GM23338 (cell line): ENCODE measurements at regions not wholly inside any gene's neighbourhood (a gene's known extent, or its start where the extent isn't known, plus 50 kb on each side); places are given as distances from the start of the nearest gene placed in this dataset.

Experiments
- ATAC-seq: fragments of 200-7000 bp; cut with Tn5 transposase; 3 replicates; pipeline ENCODE4 v1.9.1; 2020
- DNase-seq: peaks from one replicate; pipeline ENCODE4 v3.0.0-alpha.2; 2015; ENCODE audit warnings: low spot score
- H2AFZ ChIP-seq: fragments of 200-600 bp; sonication (generic); 2 replicates; pipeline ENCODE4 v1.8.0; 2016; ENCODE audit warnings: antibody characterized with exemption, mild to moderate bottlenecking, moderate library complexity
- H3F3A ChIP-seq: fragments of 200-600 bp; sonication (generic); replicated peaks from 2 replicates; pipeline ENCODE4 v1.8.0; 2017; ENCODE audit warnings: antibody characterized with exemption, mixed run types, low read depth
- H3K27ac ChIP-seq: fragments of 200-600 bp; sonication (generic); 2 replicates; pipeline ENCODE4 v1.6.1; 2016; ENCODE audit warnings: low read depth
- H3K27me3 ChIP-seq: fragments of 200-600 bp; sonication (generic); 2 replicates; pipeline ENCODE4 v1.8.0; 2016; ENCODE audit warnings: mild to moderate bottlenecking, mixed run types, moderate library complexity; ENCODE audit not compliant: insufficient read depth
- H3K36me3 ChIP-seq: fragments of 200-600 bp; sonication (generic); 2 replicates; pipeline ENCODE4 v1.8.0; 2016; ENCODE audit warnings: mild to moderate bottlenecking; ENCODE audit not compliant: insufficient read depth
- H3K4me1 ChIP-seq: fragments of 200-600 bp; sonication (generic); 2 replicates; pipeline ENCODE4 v1.8.0; 2016; ENCODE audit warnings: mild to moderate bottlenecking, moderate library complexity; ENCODE audit not compliant: insufficient read depth
- H3K4me2 ChIP-seq: fragments of 200-600 bp; sonication (generic); 2 replicates; pipeline ENCODE4 v1.7.1; 2017; ENCODE audit warnings: mixed run types
- H3K4me3 ChIP-seq: fragments of 200-600 bp; sonication (generic); 2 replicates; pipeline ENCODE4 v1.6.1; 2016; ENCODE audit warnings: mixed run types
- H3K79me2 ChIP-seq: fragments of 200-600 bp; sonication (generic); replicated peaks from 2 replicates; pipeline ENCODE4 v1.8.0; 2017; ENCODE audit warnings: mild to moderate bottlenecking; ENCODE audit not compliant: insufficient read depth
- H3K9me2 ChIP-seq: fragments of 200-600 bp; sonication (generic); 2 replicates; pipeline ENCODE4 v1.8.0; 2017; ENCODE audit not compliant: insufficient read depth
- H4K20me1 ChIP-seq: fragments of 200-600 bp; sonication (generic); replicated peaks from 2 replicates; pipeline ENCODE4 v1.8.0; 2017; ENCODE audit warnings: mild to moderate bottlenecking; ENCODE audit not compliant: insufficient read depth
- H3K27ac Mint-ChIP-seq: 2 replicates; pipeline ENCODE4 v1.8.0; 2020; ENCODE audit warnings: inconsistent platforms, mild to moderate bottlenecking, moderate library complexity, mixed read lengths
- H3K27me3 Mint-ChIP-seq: 3 replicates; pipeline ENCODE4 v1.8.0; 2022; ENCODE audit warnings: low read depth, mild to moderate bottlenecking, moderate library complexity, mixed read lengths, inconsistent platforms; ENCODE audit not compliant: insufficient read depth, poor library complexity
- H3K36me3 Mint-ChIP-seq: 3 replicates; pipeline ENCODE4 v1.8.0; 2021; ENCODE audit warnings: low read depth, mild to moderate bottlenecking, inconsistent platforms, moderate library complexity, mixed read lengths
- H3K4me1 Mint-ChIP-seq: 3 replicates; pipeline ENCODE4 v1.8.0; 2020; ENCODE audit warnings: mild to moderate bottlenecking, inconsistent platforms, mixed read lengths
- H3K4me3 Mint-ChIP-seq: 3 replicates; pipeline ENCODE4 v1.8.0; 2021; ENCODE audit warnings: moderate library complexity, mild to moderate bottlenecking, inconsistent platforms, mixed read lengths
- H3K9me3 Mint-ChIP-seq: 3 replicates; pipeline ENCODE4 v1.8.0; 2020; ENCODE audit warnings: moderate library complexity, mild to moderate bottlenecking, inconsistent platforms, mixed read lengths
- CREB1 ChIP-seq: fragments of 250-450 bp; sonication (Bioruptor Pico); IDR thresholded peaks from 2 replicates; pipeline ENCODE4 v1.5.0; 2020; ENCODE audit warnings: low read depth, mild to moderate bottlenecking, moderate library complexity
- CTCF ChIP-seq, 2 experiments: fragments of 200-600 bp in 1 of 2; sonication (generic) in 1 of 2; conservative IDR thresholded peaks; 2 replicates each; pipeline versions ENCODE4 v1.5.1 to v1.6.1; 2016 to 2017; ENCODE audit warnings: antibody characterized with exemption in 2 of 2, low read depth in 2 of 2, mild to moderate bottlenecking in 2 of 2, moderate library complexity in 1 of 2
- ETS1 ChIP-seq: IDR thresholded peaks from 2 replicates; pipeline ENCODE4 v1.6.1; 2016; ENCODE audit warnings: antibody characterized with exemption
- EZH2 ChIP-seq: fragments of 200-600 bp; sonication (generic); IDR thresholded peaks from one replicate; pipeline ENCODE4 v1.8.0; 2017; ENCODE audit warnings: antibody characterized with exemption, mild to moderate bottlenecking, low read depth; ENCODE audit not compliant: unreplicated experiment
- EZH2phosphoT487 ChIP-seq: fragments of 200-600 bp; sonication (generic); IDR thresholded peaks from one replicate; pipeline ENCODE4 v1.8.1; 2018; ENCODE audit warnings: antibody characterized with exemption; ENCODE audit not compliant: unreplicated experiment
- JUNB ChIP-seq: IDR thresholded peaks from one replicate; pipeline ENCODE4 v1.6.1; 2016; ENCODE audit warnings: antibody characterized with exemption; ENCODE audit not compliant: unreplicated experiment
- NANOG ChIP-seq: IDR thresholded peaks from 2 replicates; pipeline ENCODE4 v1.6.1; 2016; ENCODE audit warnings: antibody characterized with exemption, borderline replicate concordance
- POLR2AphosphoS5 ChIP-seq: IDR thresholded peaks from 2 replicates; pipeline ENCODE4 v1.6.1; 2016; ENCODE audit warnings: antibody characterized with exemption, low read depth
- REST ChIP-seq: IDR thresholded peaks from one replicate; pipeline ENCODE4 v1.6.1; 2018; ENCODE audit warnings: antibody characterized with exemption; ENCODE audit not compliant: unreplicated experiment
- STAT1 ChIP-seq: IDR thresholded peaks from one replicate; pipeline ENCODE4 v1.6.1; 2016; ENCODE audit warnings: antibody characterized with exemption; ENCODE audit not compliant: unreplicated experiment
- ZNF114 ChIP-seq: fragments of 250-450 bp; sonication (Bioruptor Pico); IDR thresholded peaks from 2 replicates; pipeline ENCODE4 v1.5.0; 2020; ENCODE audit warnings: mild to moderate bottlenecking, moderate library complexity
- ZNF331 ChIP-seq: fragments of 250-450 bp; sonication (Bioruptor Pico); IDR thresholded peaks from 2 replicates; pipeline ENCODE4 v1.5.0; 2020; ENCODE audit warnings: low read depth, mild to moderate bottlenecking, moderate library complexity
- ZNF462 ChIP-seq: fragments of 250-450 bp; sonication (Bioruptor Pico); IDR thresholded peaks from 2 replicates; pipeline ENCODE4 v1.5.0; 2020; ENCODE audit warnings: mild to moderate bottlenecking, moderate library complexity

- no peaks in the 10 kb centered on the region for H3K36me3 ChIP-seq
- H3K36me3 Mint-ChIP-seq = no peaks in the 10 kb centered on the region
- no peak overlapping the region for H3K4me2 ChIP-seq
- no peaks in the 10 kb centered on the region; the same call in 2 of the 3 replicates for H3K9me3 Mint-ChIP-seq
- TF ChIP-seq REST (no peak), CREB1 (CRISPR knock-in tag) (no peak), ZNF331 (CRISPR knock-in tag) (no peak), ZNF462 (CRISPR knock-in tag) (no peak), CTCF (conservative IDR thresholded peaks at IDR 0.05; ENCODE audit: low read depth in 2 of 2) (no peak), EZH2 (no peak), POLR2AphosphoS5 (no peak), ZNF114 (CRISPR knock-in tag) (no peak), NANOG (no peak), ETS1 (no peak), STAT1 (no peak), EZH2phosphoT487 (no peak), JUNB (no peak)
- DNase-seq (no peak), ATAC-seq (no peak)
- no peaks in the 10 kb centered on the region for H4K20me1 ChIP-seq
- H3F3A ChIP-seq = no peaks in the 10 kb centered on the region
- no peaks in the 10 kb centered on the region for H3K4me1 ChIP-seq
- H2AFZ ChIP-seq = no peak overlapping the region
- H3K4me3 Mint-ChIP-seq = no peak overlapping the region
- H3K27me3 ChIP-seq = no peaks in the 10 kb centered on the region
- no peak overlapping the region for H3K27ac ChIP-seq
- no peaks in the 10 kb centered on the region for H3K79me2 ChIP-seq
- no peak overlapping the region for H3K4me3 ChIP-seq
- H3K27ac Mint-ChIP-seq = no peak overlapping the region
- no peaks in the 10 kb centered on the region for H3K4me1 Mint-ChIP-seq
- no peaks in the 10 kb centered on the region for H3K27me3 Mint-ChIP-seq
- H3K9me2 ChIP-seq = peaks cover 8% of the 10 kb centered on the region; the same call in 1 of the 2 replicates
Observed at GRCh38 chr20:6483727-6484126, 283.8 kb upstream of the BMP2 start.
